ENCODE measurements at regions not wholly inside any gene's neighbourhood (a gene's known extent, or its start where the extent isn't known, plus 50 kb on each side); places are given as distances from the start of the nearest gene placed in this dataset.

GRCh38 chr17:68185820-68186219 is 62.0 kb upstream of the AMZ2 start:
- DNase-seq: no peak

DNA sequence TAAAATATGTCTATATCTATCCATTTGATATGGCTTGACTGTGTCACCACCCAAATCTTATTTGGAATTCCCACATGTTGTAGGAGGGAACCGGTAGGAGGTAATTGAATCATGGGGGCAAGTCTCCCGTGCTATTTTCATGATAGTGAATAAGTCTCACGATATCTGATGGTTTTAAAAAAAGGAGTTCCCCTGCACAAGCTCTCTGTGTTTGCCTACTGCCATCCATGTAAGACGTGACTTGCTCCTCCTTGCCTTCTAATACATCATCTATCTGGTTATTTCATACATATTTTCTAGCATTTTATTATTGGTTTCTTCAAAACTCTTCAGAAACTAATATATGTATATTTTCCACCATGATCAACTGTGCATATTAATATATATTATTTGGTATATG is 57.3 kb upstream of the AMZ2 start:
- no peak for DNase-seq

DNA sequence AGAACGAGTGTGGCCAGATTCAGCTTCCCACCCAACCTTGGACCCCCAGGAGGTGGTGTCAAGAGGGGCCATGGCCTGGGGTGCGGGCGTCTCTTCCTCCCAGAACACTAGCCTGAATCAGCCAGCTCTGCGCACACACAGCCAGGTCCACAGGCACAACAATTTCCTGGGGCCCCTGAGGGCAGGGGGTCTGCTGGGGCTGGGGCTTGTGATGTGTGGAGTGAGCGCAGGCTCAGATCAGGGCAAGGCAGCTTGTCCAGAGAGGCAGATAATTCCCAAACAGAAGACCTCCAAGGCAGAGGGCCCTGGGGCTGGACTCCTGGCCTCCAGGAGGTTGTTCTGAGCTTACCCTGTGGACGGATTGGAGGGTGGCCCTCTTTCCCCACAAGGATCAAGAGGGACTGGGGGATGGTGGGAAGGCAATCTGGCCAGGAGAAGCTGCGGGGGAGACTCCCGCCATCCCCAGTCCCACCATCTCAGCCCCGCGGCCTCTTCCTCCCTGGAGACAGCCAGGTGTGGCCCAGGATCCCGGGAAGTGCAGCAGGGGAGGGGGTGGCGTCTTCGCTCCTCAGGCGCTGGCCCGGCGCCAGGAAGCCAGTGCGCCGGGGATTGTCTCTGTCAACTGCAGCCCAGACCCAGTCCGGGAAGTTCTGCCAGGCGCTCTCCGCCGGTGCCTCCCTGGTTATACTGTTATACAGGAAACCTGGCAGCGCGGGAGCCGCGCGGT is 52.0 kb upstream of the AMZ2 start:
- DNase-seq: no peak

DNA sequence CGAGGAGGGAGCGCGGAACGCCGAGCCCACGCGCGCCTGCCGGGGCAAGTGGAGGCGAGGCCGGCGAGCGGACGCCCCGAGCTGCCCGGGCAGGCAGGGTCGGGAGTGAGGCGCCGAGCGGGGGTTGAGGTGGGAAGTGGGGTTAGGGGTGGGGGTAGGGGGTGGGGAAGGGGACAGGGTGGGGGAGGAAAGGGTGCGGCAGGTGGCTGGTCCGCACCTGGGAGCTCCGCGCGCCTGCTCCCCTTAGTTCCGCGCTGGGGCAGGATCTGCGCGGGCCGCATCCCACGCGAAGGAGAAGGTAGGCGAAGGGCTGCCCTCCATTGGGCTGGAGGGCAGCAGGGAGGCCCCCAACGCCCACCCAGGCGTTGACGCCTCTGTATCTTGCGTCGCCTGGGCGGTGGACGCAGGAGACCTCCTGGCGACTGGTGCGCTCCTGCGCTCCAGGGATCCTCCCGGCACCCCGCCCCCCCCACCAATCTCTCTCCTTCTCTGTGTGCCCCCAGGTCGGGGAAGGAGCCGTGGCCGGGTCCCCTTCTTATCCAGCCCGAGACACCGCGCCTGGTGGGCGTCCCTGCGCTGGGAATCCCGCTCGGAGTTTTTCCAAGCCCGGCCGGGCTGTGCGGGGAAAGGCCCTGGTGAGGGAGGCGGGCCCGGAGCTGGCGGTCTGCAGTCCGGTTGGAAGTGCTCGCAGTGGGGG is 51.3 kb upstream of the AMZ2 start:
- no peak for DNase-seq

DNA sequence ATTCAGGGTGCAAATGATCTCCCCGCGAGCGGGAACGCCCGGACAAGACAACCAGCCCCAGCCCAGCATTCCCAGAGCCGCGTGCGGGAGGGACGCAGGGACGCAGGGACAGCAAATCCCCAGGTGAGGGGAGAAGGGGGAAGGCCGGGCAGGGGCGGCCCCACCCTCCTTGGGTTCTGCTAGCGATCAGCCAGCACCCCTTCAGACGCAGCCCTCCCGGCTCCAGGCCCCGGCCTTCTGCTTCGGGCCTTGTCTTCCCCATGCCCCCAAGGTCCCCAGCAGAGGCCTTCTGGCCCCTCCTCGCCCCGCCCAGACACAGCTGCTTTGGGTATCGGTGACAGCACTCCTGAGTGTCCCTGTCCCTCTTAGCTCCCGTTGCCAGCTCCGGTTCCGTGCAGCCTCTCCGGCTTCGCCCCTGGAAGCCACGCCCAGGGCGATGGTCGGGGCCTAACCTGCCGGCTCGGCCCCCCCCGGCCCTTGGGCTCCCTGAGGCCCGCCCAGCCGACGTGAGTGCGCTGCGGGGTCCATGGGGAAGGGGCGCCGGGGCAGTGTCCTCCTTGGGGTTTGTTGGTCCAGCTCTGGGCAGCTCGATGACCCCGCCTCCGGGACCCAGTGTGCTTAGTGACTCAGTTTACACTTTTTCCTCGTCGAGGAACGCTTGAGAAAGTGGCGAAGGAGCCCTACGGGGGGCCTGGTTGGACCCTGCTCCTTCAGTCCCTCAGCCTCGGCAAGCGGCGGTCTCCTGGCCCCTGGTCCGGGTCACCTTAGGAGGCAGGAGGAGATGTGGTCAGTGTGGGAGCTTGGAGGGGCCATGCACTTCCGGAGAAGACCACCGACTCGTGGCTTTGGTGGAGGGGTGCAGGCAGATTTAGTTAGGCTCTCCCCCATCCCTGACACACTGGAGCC is 50.5 kb upstream of the AMZ2 start:
- peak; percentile 46 for DNase-seq

DNA sequence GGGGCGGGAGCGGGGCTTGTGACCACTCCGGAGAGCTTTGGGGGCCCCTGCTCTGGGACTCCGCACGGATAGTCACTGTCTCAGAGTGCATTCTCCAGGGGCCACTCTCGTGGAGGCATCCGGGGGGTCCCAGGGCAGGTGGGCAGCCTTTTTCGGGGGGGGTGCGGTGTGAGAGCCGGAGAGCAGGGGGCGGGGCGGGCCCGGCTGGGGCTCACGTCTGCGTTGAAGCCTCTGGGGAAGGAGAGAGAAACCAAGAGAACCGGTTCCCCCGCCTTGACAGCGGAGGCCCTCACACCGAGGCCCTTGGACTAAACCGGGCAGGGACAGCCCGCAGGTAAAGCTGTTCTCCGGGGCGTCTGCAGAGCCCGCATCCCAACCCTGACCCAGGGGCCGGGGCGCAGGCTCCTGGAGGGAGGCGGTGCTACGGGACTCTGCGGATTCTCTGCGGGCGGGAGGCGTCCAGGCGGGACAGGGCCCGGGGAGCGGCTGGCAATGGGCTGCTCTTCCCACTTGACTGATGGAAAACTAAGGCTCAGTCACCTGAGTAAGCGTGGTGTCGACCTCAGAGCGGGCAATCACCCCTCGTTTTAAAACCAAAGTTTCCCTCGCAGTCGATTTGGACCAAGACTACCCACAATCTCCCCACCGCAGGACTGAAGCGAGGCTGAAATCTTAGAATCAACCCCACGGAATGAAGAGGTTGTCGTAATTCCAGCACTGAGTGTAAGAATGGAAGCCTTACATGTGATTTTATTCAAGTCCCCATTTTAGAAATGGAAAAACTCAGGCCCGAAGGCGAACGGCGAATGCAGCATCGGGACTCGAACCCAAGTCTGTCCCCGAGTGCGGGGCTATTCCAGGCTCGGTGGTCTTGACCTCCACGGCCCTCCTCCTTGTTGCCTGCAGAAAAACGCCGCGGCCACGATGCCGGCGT is 49.6 kb upstream of the AMZ2 start:
- no peak for DNase-seq
